Epithelial cell of proximal tubule (primary cell): ENCODE measurements at regions not wholly inside any gene's neighbourhood (a gene's known extent, or its start where the extent isn't known, plus 50 kb on each side); places are given as distances from the start of the nearest gene placed in this dataset.

ENCODE experiments used
- DNase-seq: peaks from one replicate; pipeline ENCODE4 v3.0.0-alpha.2; 2011; ENCODE audit warnings: low read depth
- H3K4me3 ChIP-seq: 2 replicates; pipeline ENCODE4 v1.5.1; 2011; ENCODE audit warnings: low read depth, mild to moderate bottlenecking, low read length
- TF ChIP-seq, protein P1 (sequence below): conservative IDR thresholded peaks from 2 replicates; pipeline ENCODE4 v1.5.1; 2012; ENCODE audit warnings: low read depth, mild to moderate bottlenecking, low read length

DNA sequence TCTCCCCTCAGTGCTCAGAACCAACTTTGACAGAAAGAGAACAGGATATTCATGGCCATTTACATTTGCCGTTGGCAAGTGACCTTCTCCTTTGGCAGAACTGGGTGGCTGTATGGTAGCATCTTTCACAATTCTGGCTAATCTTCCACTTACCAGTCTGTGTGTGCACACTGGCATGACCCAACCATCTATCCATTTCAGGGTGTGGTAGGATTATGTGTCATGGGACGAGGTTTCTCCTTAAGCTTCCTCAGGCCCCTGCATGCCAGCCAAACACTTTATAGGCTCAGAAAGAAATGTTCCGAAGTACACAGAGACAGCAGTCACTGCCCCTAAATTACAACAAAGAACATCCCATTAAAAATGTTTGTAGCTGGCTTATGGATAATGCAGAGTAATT, 497.1 kb downstream of the NFIB start:
- TF ChIP-seq, protein P1, sequence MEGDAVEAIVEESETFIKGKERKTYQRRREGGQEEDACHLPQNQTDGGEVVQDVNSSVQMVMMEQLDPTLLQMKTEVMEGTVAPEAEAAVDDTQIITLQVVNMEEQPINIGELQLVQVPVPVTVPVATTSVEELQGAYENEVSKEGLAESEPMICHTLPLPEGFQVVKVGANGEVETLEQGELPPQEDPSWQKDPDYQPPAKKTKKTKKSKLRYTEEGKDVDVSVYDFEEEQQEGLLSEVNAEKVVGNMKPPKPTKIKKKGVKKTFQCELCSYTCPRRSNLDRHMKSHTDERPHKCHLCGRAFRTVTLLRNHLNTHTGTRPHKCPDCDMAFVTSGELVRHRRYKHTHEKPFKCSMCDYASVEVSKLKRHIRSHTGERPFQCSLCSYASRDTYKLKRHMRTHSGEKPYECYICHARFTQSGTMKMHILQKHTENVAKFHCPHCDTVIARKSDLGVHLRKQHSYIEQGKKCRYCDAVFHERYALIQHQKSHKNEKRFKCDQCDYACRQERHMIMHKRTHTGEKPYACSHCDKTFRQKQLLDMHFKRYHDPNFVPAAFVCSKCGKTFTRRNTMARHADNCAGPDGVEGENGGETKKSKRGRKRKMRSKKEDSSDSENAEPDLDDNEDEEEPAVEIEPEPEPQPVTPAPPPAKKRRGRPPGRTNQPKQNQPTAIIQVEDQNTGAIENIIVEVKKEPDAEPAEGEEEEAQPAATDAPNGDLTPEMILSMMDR = no peak
- H3K4me3 ChIP-seq = no peak overlapping the region
- DNase-seq = no peak

DNA sequence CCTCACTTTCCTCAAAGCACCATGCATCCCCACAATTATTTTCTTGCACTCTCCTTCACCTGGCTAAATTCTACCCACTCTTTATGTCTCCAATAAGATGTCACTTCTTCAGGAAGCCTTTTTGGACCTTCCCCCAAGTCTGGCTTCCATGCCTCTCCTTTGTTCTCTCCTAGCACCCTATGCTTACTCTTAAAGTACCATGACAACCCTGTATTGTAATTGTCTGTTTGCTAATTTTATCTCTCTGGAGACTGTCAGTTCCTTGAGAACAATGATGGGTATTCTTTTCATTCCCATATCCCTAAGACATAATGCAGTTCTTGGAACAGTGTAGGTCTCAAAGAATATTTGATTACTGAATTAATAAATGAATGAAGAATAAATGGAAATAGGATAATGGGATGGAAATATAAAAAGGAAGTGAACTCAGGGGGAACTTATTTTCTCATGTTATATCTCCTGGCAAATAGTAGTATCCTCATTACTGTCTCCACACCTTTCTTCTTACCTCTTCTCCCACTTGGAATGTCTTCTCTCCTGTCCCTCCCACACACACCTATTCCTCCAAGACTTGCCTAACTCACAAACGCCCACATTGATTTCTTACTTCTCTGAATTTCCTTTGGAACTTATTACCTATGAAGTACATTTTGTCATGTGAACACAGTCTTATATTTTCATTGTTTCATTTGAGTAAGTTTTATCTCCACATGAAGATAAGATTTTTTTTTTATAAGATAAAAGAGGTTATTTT, 499.1 kb downstream of the NFIB start:
- no peak for DNase-seq
- TF ChIP-seq, protein P1 = no peak

DNA sequence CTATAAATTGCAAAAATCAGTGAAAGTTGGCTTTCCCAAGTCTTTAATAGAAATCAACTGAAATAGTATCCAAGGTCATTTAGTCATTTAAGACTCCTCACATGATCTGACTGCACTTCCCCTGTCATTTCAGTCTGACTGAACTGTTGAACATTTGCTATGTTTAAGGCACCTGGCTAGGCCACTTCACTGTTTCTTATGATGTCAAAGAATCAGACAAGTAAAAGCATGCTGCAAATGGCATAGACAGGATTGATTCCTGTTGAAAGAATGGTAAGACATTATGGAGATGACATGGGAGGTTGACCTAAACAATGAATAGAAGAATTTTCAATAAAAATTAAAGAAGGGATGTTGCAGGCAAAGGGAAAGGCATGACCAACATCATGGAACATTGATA, 502.1 kb downstream of the NFIB start:
- DNase-seq = no peak
- TF ChIP-seq, protein P1 = no peak
- H3K4me3 ChIP-seq = no peak overlapping the region

More for the DNA sequence above, 499.1 kb downstream of the NFIB start:
- H3K4me3 ChIP-seq = no peak overlapping the region

DNA sequence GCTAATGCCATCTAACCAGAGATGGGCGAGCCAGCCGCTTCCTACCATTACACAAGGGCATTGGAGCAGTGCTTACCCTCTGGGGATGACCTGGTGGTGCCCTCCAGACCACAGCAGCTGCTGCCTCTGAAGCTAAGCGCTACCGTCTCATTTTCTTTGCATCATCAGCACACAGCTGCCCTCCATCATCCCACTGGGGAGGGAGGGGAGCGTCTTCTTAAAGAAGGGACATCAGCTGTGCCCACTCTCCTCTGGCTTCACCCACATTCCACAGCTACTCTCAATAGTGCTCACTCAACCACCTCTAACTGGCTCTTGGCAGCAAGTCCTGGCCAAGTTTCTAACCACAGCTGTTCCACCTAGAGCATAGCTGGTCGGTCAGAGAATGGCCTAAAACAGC, 503.4 kb downstream of the NFIB start:
- peak; percentile 56 for DNase-seq
- TF ChIP-seq, protein P1 = no peak
- no peak overlapping the region for H3K4me3 ChIP-seq

DNA sequence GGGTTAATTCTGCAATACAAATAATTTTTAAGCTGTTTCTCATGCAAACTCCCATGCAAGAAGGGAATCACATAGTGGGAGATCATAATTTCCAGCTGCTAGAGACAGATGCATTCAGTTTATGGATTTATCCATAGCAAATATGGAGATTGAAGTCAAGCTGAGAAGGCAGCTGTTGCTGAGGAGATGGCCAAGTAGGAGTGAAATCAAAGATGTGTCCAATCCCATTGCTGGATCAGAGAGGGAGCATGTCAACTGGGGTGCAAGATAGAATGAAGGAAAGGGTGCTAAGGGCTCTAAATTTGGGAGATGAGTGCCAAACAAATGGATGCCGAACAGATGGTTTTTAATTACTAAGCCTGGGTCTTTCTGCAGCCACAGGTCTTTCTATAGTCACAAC, 504.5 kb downstream of the NFIB start:
- TF ChIP-seq, protein P1 = no peak
- H3K4me3 ChIP-seq = no peak overlapping the region
- no peak for DNase-seq

DNA sequence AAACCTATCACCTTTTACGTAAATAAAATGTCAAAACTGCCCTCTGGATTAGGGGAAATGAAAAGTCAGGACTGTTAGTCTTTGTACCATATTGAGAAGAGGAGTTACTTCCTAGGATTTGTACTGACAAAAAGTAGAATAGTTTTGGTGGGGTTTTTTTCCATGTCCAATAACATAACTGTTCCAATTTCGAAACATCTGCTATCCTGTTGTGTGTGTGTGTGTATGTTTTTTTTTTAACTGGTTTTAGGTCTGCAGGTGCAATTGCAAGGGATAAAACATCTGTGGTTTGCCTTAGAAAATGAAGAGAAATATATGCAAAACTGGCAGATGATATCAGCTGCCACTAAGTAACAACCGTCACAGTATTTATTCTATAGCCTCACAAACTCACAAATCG, 506.8 kb downstream of the NFIB start:
- H3K4me3 ChIP-seq = no peak overlapping the region
- no peak for DNase-seq
- TF ChIP-seq, protein P1 = no peak

DNA sequence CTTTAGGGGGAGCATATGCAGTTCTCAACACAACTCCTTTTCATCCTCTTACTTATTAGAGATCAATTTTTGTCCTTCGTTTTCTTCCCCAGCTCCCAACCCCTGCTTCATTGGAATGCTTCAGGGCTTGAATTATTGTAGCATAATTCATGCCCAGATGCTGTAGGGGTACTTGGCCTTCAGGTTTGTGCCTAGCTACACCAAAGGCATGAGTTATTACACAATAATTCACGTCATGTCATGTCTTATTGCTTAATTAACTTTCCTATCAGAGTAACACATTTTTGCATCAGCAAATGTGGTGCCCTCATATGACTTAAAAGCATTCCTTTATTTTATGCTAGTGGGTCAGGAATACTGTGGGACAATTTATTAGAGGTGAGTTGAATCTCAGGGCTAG, 507.2 kb downstream of the NFIB start:
- H3K4me3 ChIP-seq = no peak overlapping the region
- TF ChIP-seq, protein P1 = no peak
- DNase-seq = no peak
